ENCODE measurements at regions not wholly inside any gene's neighbourhood (a gene's known extent, or its start where the extent isn't known, plus 50 kb on each side); places are given as distances from the start of the nearest gene placed in this dataset.

- Histone ChIP-seq H3K9me3 (ENCODE audit: control insufficient read depth in 1 of 2, insufficient read depth in 1 of 2, low read depth in 1 of 2, low read length in 2 of 2) (no peaks in the 10 kb centered on the region), H3K9ac (ENCODE audit: low read length) (no peak overlapping the region), H2AFZ (ENCODE audit: low read depth, low read length, poor library complexity, severe bottlenecking) (no peak overlapping the region), H3K4me1 (ENCODE audit: control insufficient read depth in 1 of 2, insufficient read depth in 2 of 2, low read length in 2 of 2) (no peaks in the 10 kb centered on the region), H3K27ac (ENCODE audit: low read depth, low read length) (no peak overlapping the region), H3K36me3 (ENCODE audit: control insufficient read depth in 1 of 2, insufficient read depth in 2 of 2, low read length in 2 of 2) (no peaks in the 10 kb centered on the region), H3K4me3 (replicated peaks in 1 of 2; ENCODE audit: low read depth in 1 of 2, low read length in 2 of 2) (no peak overlapping the region), H3K27me3 (ENCODE audit: insufficient read depth, low read length) (peaks cover 3% of the 10 kb centered on the region; the same call in 1 of the 2 replicates), H4K20me1 (ENCODE audit: insufficient read depth) (no peaks in the 10 kb centered on the region; the same call in 1 of the 2 replicates), H3K9me2 (ENCODE audit: insufficient read depth) (no peaks in the 10 kb centered on the region), H3K79me2 (ENCODE audit: insufficient read depth, low read length) (no peaks in the 10 kb centered on the region), H3K4me2 (ENCODE audit: low read length) (no peak overlapping the region)
- intact Hi-C loops (cut with micrococcal nuclease), result no loop called here
- no TSS peak for BruUV-seq (replicated peaks)
- POLR2A ChIA-PET, result no interaction called here
- no peak for ATAC-seq
- TF ChIP-seq SIN3A (IDR thresholded peaks at IDR 0.05; ENCODE audit: low read depth) (no peak), CTCF (IDR thresholded peaks at IDR 0.05 in 2 of 3, conservative IDR thresholded peaks at IDR 0.05 in 1 of 3; ENCODE audit: borderline replicate concordance in 1 of 3, insufficient read depth in 1 of 3, low read depth in 2 of 3, low read length in 2 of 3) (no peak), REST (IDR thresholded peaks at IDR 0.05; ENCODE audit: low read depth) (no peak), EZH2 (IDR thresholded peaks at IDR 0.05) (no peak), YY1 (IDR thresholded peaks at IDR 0.05; ENCODE audit: extremely low read depth, insufficient replicate concordance, low read depth, low read length) (no peak), ATF3 (IDR thresholded peaks at IDR 0.05) (no peak), POLR2A (IDR thresholded peaks at IDR 0.05; ENCODE audit: borderline replicate concordance, extremely low read depth, insufficient read depth, insufficient read length) (no peak), CBX3 (IDR thresholded peaks at IDR 0.05; ENCODE audit: low read depth) (no peak), ZNF274 (IDR thresholded peaks at IDR 0.05; ENCODE audit: low read depth, low read length) (no peak), EGR1 (IDR thresholded peaks at IDR 0.05; ENCODE audit: low read depth) (no peak), EZH2phosphoT487 (IDR thresholded peaks at IDR 0.05; ENCODE audit: borderline replicate concordance) (no peak), TCF7L2 (IDR thresholded peaks at IDR 0.05; ENCODE audit: borderline replicate concordance, extremely low read depth, insufficient read depth, insufficient read length) (no peak), ZFX (IDR thresholded peaks at IDR 0.05) (no peak), JUND (IDR thresholded peaks at IDR 0.05) (no peak), ELF1 (IDR thresholded peaks at IDR 0.05; ENCODE audit: borderline replicate concordance, low read depth) (no peak), POLR2AphosphoS5 (IDR thresholded peaks at IDR 0.05; ENCODE audit: low read depth, low read length) (no peak), FOSL1 (IDR thresholded peaks at IDR 0.05; ENCODE audit: low read depth) (no peak), RAD21 (IDR thresholded peaks at IDR 0.05; ENCODE audit: low read depth) (no peak)
- DNase-seq (ENCODE audit: low read depth, low spot score), result no peak
- CTCF ChIA-PET, result interaction anchor here (1.0 kb wide), 1 partner anchor 12 kb away, joined by 3 read pairs; no protein-coding TSS in a partner anchor
- RAD21 ChIA-PET (ENCODE audit: low non-redundant PET in 1 of 2, low total read pairs in 2 of 2, uncharacterized antibody in 2 of 2, unreplicated experiment in 2 of 2), result no interaction called here
These were observed 321.1 kb upstream of the ZMIZ1 start for GRCh38 chr10:78747401-78748234.

All from HCT116 (cell line).